Nephron (organoid): ENCODE measurements at regions not wholly inside any gene's neighbourhood (a gene's known extent, or its start where the extent isn't known, plus 50 kb on each side); places are given as distances from the start of the nearest gene placed in this dataset.

Experiments
- H3K27ac Mint-ChIP-seq, 3 experiments: 2 replicates each; pipeline ENCODE4 v1.8.0; 2020; ENCODE audit warnings: mixed read lengths in 3 of 3, mild to moderate bottlenecking in 2 of 3, moderate library complexity in 1 of 3
- H3K27me3 Mint-ChIP-seq: 2 replicates; pipeline ENCODE4 v1.8.0; 2021; ENCODE audit warnings: low read depth, mild to moderate bottlenecking, moderate library complexity, mixed read lengths
- H3K36me3 Mint-ChIP-seq: 2 replicates; pipeline ENCODE4 v1.8.0; 2020; ENCODE audit warnings: low read depth, mixed read lengths
- H3K4me1 Mint-ChIP-seq: 2 replicates; pipeline ENCODE4 v1.8.0; 2020; ENCODE audit warnings: mixed read lengths
- H3K4me3 Mint-ChIP-seq, 3 experiments: 2 replicates each; pipeline ENCODE4 v1.8.0; 2020; ENCODE audit warnings: mild to moderate bottlenecking in 3 of 3, mixed read lengths in 3 of 3, moderate library complexity in 2 of 3
- H3K9me3 Mint-ChIP-seq: 2 replicates; pipeline ENCODE4 v1.8.0; 2020; ENCODE audit warnings: mixed read lengths
- CTCF ChIP-seq, 3 experiments: fragments of 200-600 bp; sonication (generic); IDR thresholded peaks; one replicate each; pipeline ENCODE4 v1.5.0; 2021; ENCODE audit warnings: antibody characterized with exemption in 3 of 3; ENCODE audit not compliant: unreplicated experiment in 3 of 3

DNA sequence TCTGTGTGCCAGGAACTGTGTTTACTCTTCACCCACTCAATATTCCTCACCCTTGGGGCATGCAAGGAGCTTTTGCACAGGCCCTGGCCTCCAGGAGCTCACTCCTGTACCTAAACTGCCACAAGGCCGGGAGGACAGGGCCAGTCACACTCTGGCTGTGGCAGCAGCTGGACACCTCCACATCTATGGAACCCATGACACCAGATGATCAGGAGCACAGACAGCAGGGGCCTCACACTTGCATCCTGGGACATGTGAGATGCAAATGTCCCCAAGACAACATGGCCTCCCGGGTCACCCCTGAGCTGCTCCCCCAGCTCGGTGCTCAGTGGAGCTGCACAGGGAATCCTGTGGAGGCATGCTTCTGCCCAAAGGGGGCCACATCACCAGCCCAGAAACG lies 61.8 kb upstream of the SLC66A3 start:
- H3K36me3 Mint-ChIP-seq, result no peaks in the 10 kb centered on the region
- H3K4me1 Mint-ChIP-seq, result peaks cover 6% of the 10 kb centered on the region
- peaks cover 6% of the 10 kb centered on the region for H3K27me3 Mint-ChIP-seq
- no peak overlapping the region for H3K27ac Mint-ChIP-seq
- TF ChIP-seq CTCF (IDR thresholded peaks at IDR 0.05; ENCODE audit: unreplicated experiment in 3 of 3), result no peak
- H3K4me3 Mint-ChIP-seq, result no peak overlapping the region
- no peaks in the 10 kb centered on the region for H3K9me3 Mint-ChIP-seq

GRCh38 chr2:11094021-11094810 lies 61.1 kb upstream of the SLC66A3 start:
- Mint-ChIP-seq H3K27ac (no peak overlapping the region), H3K9me3 (no peaks in the 10 kb centered on the region), H3K27me3 (peaks cover 6% of the 10 kb centered on the region), H3K4me1 (peaks cover 6% of the 10 kb centered on the region), H3K36me3 (no peaks in the 10 kb centered on the region), H3K4me3 (no peak overlapping the region)
- no peak for TF ChIP-seq CTCF (IDR thresholded peaks at IDR 0.05; ENCODE audit: unreplicated experiment in 3 of 3)

DNA sequence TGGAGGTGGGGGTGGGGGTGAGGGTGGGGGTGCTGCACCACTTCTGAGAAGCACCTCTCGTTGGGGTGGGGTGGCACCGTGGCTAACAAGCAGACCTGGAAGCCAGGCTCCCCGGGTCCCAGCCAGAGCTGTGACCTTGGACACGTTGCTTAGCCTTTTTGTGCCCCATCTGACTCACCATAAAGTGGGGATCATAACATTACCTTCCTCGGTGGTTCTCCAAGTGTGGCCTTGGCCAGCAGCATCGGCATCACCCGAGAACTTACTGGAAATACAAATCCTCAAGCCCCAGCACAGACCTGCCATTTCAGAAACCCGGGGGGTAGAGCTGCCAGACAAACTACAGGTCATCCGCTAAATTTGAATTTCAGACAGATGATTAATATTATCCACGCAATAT lies 58.7 kb upstream of the SLC66A3 start:
- Mint-ChIP-seq H3K4me3 (no peak overlapping the region), H3K9me3 (no peaks in the 10 kb centered on the region), H3K4me1 (peaks cover 6% of the 10 kb centered on the region), H3K27me3 (peaks cover 22% of the 10 kb centered on the region), H3K36me3 (no peaks in the 10 kb centered on the region), H3K27ac (no peak overlapping the region)
- TF ChIP-seq CTCF (IDR thresholded peaks at IDR 0.05; ENCODE audit: unreplicated experiment in 3 of 3), result no peak

DNA sequence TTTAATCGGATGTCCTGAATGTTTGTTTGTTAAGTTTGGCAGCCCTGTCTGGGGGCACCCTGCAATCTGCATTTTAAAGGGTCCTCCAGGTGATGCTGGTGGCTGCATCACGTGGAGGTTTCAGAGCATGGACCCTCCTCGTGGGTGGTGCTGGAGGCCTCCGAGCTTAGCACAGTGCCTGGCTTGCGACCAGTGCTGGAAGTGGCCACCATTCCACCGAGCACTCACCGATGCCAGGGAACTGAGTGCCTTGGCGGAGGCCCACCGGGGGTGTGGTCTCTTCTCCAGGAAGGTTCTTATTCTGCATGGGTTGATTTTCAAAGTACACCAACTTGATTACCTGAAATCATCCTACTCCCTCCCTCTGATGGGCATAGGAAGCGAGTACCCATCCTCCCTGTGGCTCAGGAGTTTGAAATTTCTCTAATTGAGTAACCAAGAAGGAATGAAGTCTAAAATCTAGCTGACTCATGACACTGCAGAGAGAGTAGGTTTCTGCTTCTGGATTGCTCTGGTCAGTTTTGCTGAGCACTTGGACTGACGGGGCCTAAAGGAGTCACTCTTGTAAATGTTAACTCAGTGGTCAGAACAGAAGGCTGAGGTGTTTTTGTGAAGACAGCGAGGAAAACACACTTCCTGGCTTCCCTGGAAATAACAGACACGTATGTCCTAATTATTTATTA lies 58.1 kb upstream of the SLC66A3 start:
- H3K4me3 Mint-ChIP-seq, result no peak overlapping the region
- no peak overlapping the region for H3K27ac Mint-ChIP-seq
- H3K36me3 Mint-ChIP-seq, result no peaks in the 10 kb centered on the region
- H3K4me1 Mint-ChIP-seq, result peaks cover 6% of the 10 kb centered on the region
- no peaks in the 10 kb centered on the region for H3K9me3 Mint-ChIP-seq
- H3K27me3 Mint-ChIP-seq, result peaks cover 22% of the 10 kb centered on the region
- no peak for TF ChIP-seq CTCF (IDR thresholded peaks at IDR 0.05; ENCODE audit: unreplicated experiment in 3 of 3)

DNA sequence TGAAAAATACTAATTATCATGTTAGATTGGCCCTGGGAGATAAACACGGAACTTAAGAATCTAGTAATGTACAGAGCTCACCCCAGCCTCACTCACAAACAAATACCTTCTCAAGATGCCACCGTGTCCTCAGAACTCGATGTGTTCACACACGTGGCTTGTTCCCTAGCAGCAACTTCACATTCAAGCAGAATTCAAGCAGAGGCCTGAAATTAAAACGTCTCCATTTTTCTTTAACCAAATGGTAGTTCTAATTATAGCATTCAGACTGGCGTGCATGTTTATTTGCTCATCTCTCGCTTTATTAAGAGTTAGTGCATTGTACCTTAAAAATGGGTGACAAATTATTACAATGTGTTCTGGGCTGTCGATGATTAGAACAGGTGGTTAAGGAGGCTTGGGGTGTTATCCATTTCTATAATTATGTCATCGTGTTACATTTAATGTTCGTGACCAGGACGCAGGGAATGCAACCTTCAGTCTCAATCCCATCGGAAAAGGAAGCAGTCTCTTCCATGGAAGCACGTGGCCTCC lies 57.3 kb upstream of the SLC66A3 start:
- no peak overlapping the region for H3K4me3 Mint-ChIP-seq
- peaks cover 6% of the 10 kb centered on the region for H3K4me1 Mint-ChIP-seq
- TF ChIP-seq CTCF (IDR thresholded peaks at IDR 0.05; ENCODE audit: unreplicated experiment in 3 of 3), result no peak
- H3K36me3 Mint-ChIP-seq, result no peaks in the 10 kb centered on the region
- H3K9me3 Mint-ChIP-seq, result no peaks in the 10 kb centered on the region
- H3K27ac Mint-ChIP-seq, result no peak overlapping the region
- peaks cover 16% of the 10 kb centered on the region for H3K27me3 Mint-ChIP-seq
